ENCODE measurements at regions not wholly inside any gene's neighbourhood (a gene's known extent, or its start where the extent isn't known, plus 50 kb on each side); places are given as distances from the start of the nearest gene placed in this dataset.

DNA sequence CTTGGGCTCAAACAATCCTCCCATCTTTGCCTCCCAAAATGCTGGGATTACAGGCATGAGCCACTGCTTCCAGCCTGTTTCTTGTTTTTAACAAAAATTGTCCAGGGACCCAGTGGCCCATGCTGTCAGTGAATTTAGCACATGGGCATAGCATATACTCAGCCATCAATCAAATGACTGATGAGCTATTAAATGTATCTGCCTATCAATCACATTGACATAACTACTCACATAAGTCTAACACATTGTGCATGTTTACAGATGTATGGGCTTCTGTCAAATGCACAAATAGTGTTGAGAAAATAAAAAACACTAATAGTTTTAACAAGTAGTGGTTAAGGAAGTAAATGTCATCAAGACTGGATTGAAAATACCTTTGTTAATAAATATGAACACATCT lies 249.4 kb downstream of the COX18 start:
- no peak for TF ChIP-seq GABPA (IDR thresholded peaks at IDR 0.05; ENCODE audit: low read depth)
- no peak for TF ChIP-seq POLR2AphosphoS5 (IDR thresholded peaks at IDR 0.05; ENCODE audit: low read depth)
- TF ChIP-seq, protein P1, sequence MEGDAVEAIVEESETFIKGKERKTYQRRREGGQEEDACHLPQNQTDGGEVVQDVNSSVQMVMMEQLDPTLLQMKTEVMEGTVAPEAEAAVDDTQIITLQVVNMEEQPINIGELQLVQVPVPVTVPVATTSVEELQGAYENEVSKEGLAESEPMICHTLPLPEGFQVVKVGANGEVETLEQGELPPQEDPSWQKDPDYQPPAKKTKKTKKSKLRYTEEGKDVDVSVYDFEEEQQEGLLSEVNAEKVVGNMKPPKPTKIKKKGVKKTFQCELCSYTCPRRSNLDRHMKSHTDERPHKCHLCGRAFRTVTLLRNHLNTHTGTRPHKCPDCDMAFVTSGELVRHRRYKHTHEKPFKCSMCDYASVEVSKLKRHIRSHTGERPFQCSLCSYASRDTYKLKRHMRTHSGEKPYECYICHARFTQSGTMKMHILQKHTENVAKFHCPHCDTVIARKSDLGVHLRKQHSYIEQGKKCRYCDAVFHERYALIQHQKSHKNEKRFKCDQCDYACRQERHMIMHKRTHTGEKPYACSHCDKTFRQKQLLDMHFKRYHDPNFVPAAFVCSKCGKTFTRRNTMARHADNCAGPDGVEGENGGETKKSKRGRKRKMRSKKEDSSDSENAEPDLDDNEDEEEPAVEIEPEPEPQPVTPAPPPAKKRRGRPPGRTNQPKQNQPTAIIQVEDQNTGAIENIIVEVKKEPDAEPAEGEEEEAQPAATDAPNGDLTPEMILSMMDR (IDR thresholded peaks at IDR 0.05; ENCODE audit: insufficient read depth, low read length): no peak
- TF ChIP-seq, protein P2, sequence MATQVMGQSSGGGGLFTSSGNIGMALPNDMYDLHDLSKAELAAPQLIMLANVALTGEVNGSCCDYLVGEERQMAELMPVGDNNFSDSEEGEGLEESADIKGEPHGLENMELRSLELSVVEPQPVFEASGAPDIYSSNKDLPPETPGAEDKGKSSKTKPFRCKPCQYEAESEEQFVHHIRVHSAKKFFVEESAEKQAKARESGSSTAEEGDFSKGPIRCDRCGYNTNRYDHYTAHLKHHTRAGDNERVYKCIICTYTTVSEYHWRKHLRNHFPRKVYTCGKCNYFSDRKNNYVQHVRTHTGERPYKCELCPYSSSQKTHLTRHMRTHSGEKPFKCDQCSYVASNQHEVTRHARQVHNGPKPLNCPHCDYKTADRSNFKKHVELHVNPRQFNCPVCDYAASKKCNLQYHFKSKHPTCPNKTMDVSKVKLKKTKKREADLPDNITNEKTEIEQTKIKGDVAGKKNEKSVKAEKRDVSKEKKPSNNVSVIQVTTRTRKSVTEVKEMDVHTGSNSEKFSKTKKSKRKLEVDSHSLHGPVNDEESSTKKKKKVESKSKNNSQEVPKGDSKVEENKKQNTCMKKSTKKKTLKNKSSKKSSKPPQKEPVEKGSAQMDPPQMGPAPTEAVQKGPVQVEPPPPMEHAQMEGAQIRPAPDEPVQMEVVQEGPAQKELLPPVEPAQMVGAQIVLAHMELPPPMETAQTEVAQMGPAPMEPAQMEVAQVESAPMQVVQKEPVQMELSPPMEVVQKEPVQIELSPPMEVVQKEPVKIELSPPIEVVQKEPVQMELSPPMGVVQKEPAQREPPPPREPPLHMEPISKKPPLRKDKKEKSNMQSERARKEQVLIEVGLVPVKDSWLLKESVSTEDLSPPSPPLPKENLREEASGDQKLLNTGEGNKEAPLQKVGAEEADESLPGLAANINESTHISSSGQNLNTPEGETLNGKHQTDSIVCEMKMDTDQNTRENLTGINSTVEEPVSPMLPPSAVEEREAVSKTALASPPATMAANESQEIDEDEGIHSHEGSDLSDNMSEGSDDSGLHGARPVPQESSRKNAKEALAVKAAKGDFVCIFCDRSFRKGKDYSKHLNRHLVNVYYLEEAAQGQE (IDR thresholded peaks at IDR 0.05; ENCODE audit: insufficient replicate concordance, low read depth): no peak
- TF ChIP-seq SPI1 (IDR thresholded peaks at IDR 0.05; ENCODE audit: borderline replicate concordance, low read depth): no peak
- no peak overlapping the region for H3K27ac ChIP-seq (replicated peaks)
- H3K27me3 ChIP-seq (ENCODE audit: insufficient read depth, poor library complexity, severe bottlenecking): peaks cover 2% of the 10 kb centered on the region
- no peak for DNase-seq (ENCODE audit: low read depth in 1 of 2, low spot score in 1 of 2)
- no peak overlapping the region for H3K4me3 ChIP-seq (replicated peaks; ENCODE audit: insufficient read depth, low read length)

DNA sequence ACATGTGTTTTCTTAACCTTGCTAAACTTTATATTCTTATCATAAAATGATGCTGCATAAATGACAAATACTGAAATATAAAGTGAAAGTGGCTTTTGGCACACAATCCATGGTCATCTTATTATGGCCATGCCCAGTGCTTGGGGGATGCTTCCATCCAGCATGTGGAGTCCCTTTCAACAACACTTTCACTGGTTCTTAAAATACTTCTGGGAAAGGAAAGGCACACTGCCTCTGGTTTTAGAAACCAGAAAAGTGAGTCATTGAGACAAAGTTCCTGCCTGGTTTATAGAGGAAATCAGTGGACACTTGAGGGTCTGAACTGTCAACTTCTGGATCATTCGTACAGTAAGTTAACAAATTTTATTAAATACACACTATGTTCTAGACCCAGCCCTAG lies 248.0 kb upstream of the ADAMTS3 start:
- no peak overlapping the region for H3K27ac ChIP-seq (replicated peaks)
- H3K27me3 ChIP-seq (ENCODE audit: insufficient read depth, poor library complexity, severe bottlenecking): peaks cover 2% of the 10 kb centered on the region
- TF ChIP-seq POLR2AphosphoS5 (IDR thresholded peaks at IDR 0.05; ENCODE audit: low read depth) (no peak), SPI1 (IDR thresholded peaks at IDR 0.05; ENCODE audit: borderline replicate concordance, low read depth) (no peak), GABPA (IDR thresholded peaks at IDR 0.05; ENCODE audit: low read depth) (no peak)
- TF ChIP-seq, protein P2 (IDR thresholded peaks at IDR 0.05; ENCODE audit: insufficient replicate concordance, low read depth): no peak
- TF ChIP-seq, protein P1 (IDR thresholded peaks at IDR 0.05; ENCODE audit: insufficient read depth, low read length): no peak
- no peak for DNase-seq (ENCODE audit: low read depth in 1 of 2, low spot score in 1 of 2)
- H3K4me3 ChIP-seq (replicated peaks; ENCODE audit: insufficient read depth, low read length): no peak overlapping the region

DNA sequence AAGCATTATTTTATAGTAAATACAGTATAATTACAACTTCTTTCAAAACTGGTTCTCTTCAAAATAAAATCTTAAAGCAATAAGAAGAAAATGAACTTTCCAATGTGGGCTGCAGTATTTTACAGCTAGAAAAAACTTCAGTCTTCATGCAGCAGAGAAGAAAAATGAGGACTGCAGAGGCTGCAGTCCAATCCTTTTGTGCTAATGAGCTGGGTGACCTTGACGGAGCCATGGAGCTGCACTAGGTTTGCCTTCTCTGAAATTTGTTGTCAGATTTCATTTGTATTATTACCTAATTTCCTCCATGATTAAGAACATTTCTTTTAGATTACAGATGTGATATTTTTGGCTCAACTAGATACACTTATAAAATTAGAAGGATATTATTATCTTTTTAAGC lies 245.2 kb upstream of the ADAMTS3 start:
- no peak for TF ChIP-seq SPI1 (IDR thresholded peaks at IDR 0.05; ENCODE audit: borderline replicate concordance, low read depth)
- TF ChIP-seq POLR2AphosphoS5 (IDR thresholded peaks at IDR 0.05; ENCODE audit: low read depth): no peak
- TF ChIP-seq, protein P1 (IDR thresholded peaks at IDR 0.05; ENCODE audit: insufficient read depth, low read length): no peak
- TF ChIP-seq, protein P2 (IDR thresholded peaks at IDR 0.05; ENCODE audit: insufficient replicate concordance, low read depth): no peak
- TF ChIP-seq GABPA (IDR thresholded peaks at IDR 0.05; ENCODE audit: low read depth): no peak
- H3K4me3 ChIP-seq (replicated peaks; ENCODE audit: insufficient read depth, low read length): no peak overlapping the region

More for the DNA sequence above, 245.2 kb upstream of the ADAMTS3 start:
- H3K27me3 ChIP-seq (ENCODE audit: insufficient read depth, poor library complexity, severe bottlenecking): peaks cover 5% of the 10 kb centered on the region
- no peak overlapping the region for H3K27ac ChIP-seq (replicated peaks)
- DNase-seq (ENCODE audit: low read depth in 1 of 2, low spot score in 1 of 2): no peak
